SH-SY5Y (cell line): ENCODE measurements at regions not wholly inside any gene's neighbourhood (a gene's known extent, or its start where the extent isn't known, plus 50 kb on each side); places are given as distances from the start of the nearest gene placed in this dataset.

Source experiments
- GATA2 ChIP-seq: IDR thresholded peaks from 2 replicates; pipeline ENCODE4 v1.6.1; 2011; ENCODE audit warnings: mild to moderate bottlenecking, low read depth, low read length
- GATA3 ChIP-seq: IDR thresholded peaks from 2 replicates; pipeline ENCODE4 v1.6.1; 2011; ENCODE audit warnings: low read depth, mild to moderate bottlenecking, low read length, moderate library complexity

DNA sequence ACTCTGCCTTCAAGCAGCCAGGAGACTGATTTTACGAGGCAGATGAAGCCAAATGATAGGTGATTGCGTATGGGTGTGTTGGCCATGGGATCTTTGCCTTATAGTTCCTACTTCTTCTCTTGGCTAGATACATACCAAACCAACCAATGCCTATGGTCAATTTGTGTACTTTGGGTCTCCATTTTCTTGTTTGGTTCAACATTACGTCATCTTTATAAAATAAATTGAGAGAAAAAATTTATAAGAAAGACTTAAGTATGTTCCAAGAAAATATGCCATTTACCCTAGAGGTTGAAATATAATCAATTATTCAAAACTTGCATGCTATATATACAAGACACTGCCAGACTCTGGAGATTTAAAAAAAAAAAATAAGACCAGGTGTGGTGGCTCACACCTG lies 150.9 kb downstream of the SP3 start:
- TF ChIP-seq GATA2 = no peak
- no peak for TF ChIP-seq GATA3

DNA sequence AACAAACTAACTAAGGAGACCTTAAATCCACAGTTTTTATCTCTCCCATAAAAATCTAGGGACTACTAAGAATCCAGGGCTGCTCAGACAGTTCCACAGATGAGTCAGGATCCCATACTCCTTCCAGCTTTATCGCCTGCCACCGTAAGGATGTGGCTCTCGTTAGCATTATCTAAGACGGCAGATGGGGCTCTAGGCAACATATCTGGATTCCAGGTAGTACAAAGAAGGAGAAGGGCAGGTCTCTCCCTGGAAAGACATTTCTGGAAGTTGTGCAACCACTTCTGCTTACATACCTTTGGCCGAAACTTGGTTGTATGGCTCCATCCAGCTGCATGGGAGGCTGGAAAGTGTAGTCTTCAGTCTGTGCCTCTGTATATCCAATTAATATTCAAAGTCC lies 149.4 kb downstream of the SP3 start:
- TF ChIP-seq GATA3 = no peak
- TF ChIP-seq GATA2 = no peak

DNA sequence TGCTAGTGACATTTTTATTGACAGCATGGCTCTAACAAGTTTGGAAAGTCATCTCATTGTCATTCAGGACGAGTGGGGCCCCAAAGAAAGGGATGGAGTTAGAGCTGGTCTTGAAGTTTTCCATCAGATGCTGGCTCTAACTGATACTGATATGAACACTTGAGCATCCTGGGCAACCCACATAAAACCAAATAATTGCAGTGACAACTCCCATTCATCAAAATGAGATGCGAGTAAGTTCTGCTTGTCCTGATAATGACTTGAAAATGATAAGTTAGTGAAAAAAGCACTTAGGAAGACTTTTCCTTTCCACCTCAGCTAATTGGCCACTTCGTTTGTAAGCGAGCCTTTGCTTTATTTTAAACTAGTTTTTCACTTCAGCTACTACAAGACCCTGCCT lies 147.6 kb downstream of the SP3 start:
- TF ChIP-seq GATA3 = no peak
- no peak for TF ChIP-seq GATA2

DNA sequence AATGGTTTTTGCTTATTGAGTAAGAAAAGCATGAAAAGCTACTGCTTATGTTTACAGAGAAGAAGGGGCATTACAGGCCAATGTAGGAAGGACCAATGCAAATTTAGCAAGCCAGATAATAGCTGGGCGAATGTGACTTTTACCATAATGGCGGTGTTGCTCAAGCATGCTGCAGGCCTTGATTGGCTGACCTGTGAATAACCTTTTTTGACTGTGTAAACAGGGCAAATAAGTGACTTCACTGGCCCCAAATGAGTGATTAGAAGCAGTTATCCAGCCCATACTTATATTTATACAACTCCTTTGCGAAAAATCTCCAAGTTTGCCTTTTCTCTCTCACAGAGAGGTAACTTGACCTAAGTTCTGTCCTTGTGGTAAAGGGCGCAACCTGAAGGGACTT lies 146.9 kb downstream of the SP3 start:
- TF ChIP-seq GATA2 (no peak), GATA3 (no peak)

DNA sequence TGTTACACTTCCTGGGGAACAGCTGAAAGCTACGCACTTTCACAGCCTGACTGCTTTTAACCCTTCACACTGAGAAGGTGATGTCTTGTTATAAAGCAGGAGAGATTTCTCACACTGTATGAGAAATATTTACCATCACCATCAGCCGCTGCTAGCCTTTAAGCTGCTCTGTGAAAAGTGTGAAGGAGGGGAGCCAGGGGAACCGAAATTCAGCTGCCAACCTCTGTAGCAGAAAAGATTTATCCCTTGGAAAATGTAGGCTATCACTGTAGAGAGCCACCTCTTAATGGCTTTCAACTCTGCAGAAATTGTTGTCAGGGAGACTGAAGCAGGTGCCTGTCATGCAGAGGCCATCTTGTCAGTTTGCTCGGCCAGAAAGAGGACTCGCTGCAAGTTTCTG lies 145.3 kb downstream of the SP3 start:
- TF ChIP-seq GATA2 (no peak), GATA3 (no peak)

DNA sequence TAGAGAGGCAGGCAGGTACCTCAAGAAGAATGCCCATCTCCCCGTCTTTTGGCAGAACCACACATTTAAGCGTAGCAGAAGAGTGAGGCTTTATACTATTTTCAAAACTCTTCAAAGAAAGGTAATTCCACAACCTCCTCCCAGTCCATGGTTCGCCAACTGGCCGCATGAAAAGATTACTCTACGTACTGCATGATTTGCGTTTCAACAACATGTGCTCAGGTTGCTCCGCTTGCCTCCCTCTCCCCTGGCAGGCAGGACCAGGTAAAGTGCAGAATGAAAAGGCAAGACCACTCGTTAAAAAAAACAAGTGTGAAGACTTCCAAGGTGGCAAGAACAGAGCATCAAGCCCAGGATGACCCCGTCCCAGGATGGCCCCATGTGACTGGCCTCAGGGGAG lies 143.7 kb downstream of the SP3 start:
- TF ChIP-seq GATA3 = no peak
- TF ChIP-seq GATA2 = no peak

DNA sequence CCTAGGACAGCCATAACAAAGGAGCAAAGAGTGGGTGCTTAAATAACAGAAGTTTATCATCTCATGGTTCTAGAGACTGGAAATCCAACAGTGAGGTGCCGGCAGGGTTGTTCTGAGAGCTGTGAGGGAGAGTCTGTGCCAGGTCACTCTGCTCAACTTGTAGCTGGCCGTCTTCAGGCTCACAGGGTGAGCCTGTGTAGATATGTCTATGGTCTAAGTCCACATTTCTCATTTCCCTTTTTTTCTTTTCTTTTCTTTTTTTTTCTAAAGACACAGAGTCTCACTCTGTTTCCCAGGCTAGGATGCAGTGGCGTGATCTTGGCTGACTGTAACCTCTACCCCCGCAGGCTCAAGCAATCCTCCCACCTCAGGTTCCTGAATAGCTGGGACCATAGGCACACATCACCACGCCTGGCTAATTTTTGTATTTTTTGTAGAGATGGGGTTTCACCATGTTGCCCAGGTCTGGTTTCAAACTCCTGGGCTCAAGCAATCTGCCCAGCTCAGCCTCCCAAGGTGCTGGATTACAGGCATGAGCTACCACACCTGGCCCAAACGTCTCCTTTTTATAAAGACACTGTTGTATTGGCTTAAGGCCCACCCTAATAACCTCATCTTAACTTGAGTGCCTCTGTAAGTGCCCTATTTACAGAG lies 142.2 kb downstream of the SP3 start:
- TF ChIP-seq GATA3 (no peak), GATA2 (no peak)

DNA sequence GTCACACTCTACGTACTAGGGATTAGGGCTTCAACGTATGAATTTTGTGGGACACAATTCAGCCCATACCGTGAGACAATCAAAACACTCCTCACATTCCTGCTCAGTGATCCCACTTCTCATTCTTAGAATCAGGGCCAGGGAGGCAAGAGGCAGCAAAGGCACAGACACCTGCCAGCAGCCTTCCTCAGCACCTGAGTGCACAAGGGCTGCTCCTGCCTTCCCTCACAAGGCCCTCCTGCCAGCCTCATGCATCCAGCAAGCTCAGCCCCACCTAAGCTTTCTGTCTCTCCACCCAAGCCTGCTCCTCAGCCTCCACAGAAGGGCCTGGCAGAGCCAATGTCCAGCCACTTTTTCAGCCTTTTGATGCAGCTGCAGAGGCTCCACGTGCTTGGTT lies 141.6 kb downstream of the SP3 start:
- no peak for TF ChIP-seq GATA3
- no peak for TF ChIP-seq GATA2

DNA sequence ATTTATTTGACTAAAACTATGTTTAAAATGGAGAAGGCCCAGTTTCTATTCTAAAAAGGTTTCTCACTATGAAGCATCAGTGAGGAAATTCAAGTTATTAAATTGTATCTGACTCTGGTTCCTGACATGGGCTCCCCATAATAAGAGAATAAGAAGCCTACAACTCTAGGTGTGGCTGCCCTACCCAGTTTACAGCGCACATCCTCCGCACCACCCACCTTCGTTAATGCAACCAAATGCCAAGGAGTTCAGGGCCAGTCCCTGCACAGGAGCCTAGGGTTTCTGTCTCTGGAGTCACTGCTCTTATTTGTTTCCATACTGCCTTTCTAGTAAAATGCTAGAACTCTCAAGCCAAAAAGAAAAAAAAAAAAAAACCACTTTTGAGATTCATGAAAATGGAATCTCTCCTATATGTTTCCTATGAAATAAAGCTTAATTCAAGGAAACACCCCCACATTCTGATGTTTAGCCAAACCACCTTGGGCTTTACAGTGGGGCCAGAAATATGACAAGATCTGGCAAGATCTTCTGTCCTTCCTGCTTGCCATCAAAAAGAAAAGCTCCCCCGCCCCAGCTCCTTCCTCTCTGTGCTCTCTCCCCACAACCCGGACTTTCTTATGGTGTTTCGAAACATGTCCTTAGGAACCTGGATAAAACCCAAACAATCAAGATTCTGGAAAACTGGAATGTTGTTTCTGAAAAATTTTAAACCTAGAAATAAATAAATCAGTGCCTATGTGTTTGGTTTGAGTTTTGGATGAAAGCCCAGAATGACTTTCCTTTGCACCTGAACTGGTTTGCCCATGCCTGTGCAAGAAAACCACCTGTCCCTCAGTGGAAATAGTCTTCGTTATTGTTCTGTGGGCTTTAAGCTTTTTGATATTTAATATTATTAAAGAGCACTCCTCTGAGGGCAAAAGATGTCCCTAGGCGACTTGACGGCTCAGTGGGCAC lies 136.7 kb downstream of the SP3 start:
- no peak for TF ChIP-seq GATA2
- TF ChIP-seq GATA3 = no peak

DNA sequence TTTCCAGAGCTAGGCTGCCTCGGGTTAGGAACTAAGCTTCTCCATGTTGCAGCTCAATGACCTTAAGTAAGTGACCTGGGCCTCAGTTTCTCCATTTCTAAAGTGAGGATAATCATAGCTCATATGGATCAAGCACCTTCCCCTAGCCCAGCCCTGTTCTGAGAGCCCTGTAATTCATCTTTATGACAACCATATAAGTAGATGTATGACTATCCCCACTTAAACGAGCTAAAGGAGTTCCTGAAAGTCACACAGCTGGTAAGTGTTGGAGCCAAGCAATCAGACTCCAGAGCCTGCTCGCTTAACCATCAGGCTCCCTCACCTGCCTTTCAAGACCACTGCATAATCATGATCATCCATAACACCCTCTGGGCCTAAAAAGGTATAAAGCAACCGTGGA lies 135.4 kb downstream of the SP3 start:
- TF ChIP-seq GATA3 (no peak), GATA2 (no peak)

DNA sequence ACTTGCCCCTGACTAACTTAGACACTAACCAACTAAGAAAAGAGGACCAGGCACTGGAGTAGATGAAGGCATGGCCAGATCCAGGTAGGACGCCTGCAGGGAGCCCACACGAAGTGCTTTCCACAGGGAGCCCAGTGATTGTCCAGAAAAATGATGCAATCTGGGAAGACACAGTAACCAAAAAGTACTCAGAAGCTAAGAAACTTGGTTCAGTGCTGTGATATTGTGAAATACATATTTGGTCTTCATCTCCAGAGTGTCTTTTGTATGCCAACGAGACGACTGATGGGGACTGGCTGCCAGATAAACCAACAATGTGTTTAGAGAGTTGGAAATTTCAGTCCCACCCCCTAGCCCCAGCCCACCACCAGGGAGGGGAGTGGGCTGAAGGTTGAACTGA lies 135.0 kb downstream of the SP3 start:
- no peak for TF ChIP-seq GATA3
- TF ChIP-seq GATA2 = no peak

DNA sequence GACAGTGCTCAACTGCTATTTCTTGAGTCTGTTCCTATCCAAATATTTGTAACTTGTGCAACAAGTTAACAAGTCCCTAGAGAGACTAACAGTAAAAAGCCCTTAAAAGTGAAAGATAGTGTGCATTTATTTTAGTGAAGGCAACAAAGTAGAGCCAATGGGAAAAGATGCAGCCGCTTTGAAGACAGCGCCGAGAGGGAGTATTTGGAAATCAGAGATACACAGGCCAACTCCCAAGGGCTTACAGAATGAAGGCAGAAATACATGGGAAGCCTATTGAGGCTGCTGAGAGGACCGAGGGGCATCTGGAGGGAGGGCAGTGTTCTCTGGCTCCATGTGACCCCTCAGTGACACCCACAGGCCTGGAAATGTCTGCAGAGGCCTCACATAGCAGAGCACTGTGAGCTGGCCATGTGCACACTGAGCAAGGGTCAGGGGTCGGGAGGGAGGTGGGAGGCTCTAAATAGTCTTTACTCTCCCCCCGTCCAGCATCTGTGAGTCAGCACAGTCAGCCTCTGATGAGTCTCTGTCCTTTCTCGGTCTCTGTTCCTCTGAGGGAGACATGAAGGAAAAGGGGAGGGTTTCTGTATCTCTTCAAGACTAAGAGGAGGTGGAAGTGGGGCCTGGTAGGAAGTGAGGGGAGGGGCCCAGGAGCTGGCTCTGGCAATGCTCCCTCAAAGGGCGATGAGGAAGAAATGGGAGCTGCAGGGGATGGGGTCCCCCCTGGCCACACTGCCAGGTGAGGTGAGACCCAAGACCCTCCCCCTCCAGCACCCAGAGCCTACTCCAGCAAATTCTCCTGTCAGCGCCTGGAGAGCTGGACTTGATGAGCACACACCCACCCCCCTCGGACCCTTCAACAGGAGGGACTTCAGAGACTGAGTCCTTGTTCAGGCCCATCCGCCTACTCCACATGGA lies 133.6 kb downstream of the SP3 start:
- no peak for TF ChIP-seq GATA2
- TF ChIP-seq GATA3 = no peak

DNA sequence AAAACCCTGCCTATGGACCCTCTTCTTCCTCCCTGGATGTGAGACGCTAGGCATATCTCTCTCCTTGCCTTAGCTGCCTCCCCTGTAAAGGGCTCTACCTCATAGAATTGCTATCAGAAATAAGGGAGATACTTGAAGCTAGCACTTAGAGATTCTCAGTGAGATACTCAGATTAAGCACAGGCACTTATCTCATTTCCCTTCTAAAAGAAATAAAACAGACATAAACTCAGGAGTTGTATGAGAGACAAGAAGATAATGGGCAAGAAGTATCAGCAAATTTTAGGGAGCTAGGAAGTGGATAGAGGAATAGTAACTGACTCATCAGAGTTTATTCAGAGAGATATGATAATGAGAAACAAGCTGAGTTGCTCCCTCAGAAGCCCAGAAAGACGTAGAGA lies 131.0 kb downstream of the SP3 start:
- TF ChIP-seq GATA2 (no peak), GATA3 (no peak)

DNA sequence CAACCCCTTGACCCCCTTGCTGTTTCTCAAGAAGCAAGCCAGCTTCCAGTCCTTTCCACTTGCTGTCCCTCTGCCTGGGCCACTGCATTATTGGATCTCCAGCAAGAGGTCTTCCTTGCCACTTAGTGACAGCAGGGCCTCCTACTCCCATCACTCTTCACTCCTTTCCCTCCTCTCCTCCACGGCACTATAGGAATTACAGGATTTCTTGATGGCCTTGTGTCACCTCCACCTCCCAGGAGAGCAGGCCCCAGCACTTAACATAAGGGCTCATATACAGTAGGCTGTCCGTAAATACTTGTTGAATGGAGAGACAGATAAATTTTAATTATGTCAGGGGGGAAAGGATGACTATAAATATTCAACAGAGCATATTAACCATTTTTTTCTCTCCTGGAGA lies 129.4 kb downstream of the SP3 start:
- TF ChIP-seq GATA3 = no peak
- no peak for TF ChIP-seq GATA2
